ENCODE measurements at regions not wholly inside any gene's neighbourhood (a gene's known extent, or its start where the extent isn't known, plus 50 kb on each side); places are given as distances from the start of the nearest gene placed in this dataset.
"Not testable (repeated sequence)": the region's sequence is repeated elsewhere in the genome, so short reads cannot be mapped to it uniquely, and the experiment has no call there.

GRCh38 chr15:34528055-34528754, 55.2 kb downstream of the GOLGA8B start:
- H3K4me3 ChIP-seq; H3K9me3 ChIP-seq; H3K27me3 ChIP-seq; H3K27ac ChIP-seq; DNase-seq; H3K36me3 ChIP-seq; H3K4me1 ChIP-seq; intact Hi-C loops (cut with DNase I); ATAC-seq: not testable (repeated sequence)
- WGBS (ENCODE audit: insufficient coverage, low coverage, low lambda C conversion rate, missing lambda C conversion rate) = no CpG with 5 or more reads among the region's 20 CpGs

GRCh38 chr15:34527641-34528040, 55.8 kb downstream of the GOLGA8B start:
- ATAC-seq; H3K27ac ChIP-seq; H3K4me1 ChIP-seq; H3K9me3 ChIP-seq; H3K36me3 ChIP-seq; DNase-seq; intact Hi-C loops (cut with DNase I); H3K27me3 ChIP-seq; H3K4me3 ChIP-seq: not testable (repeated sequence)
- no CpG with 5 or more reads among the region's 13 CpGs for WGBS (ENCODE audit: insufficient coverage, low coverage, low lambda C conversion rate, missing lambda C conversion rate)

GRCh38 chr15:34523849-34524248, 59.6 kb downstream of the GOLGA8B start:
- H3K4me3 ChIP-seq; DNase-seq; H3K27ac ChIP-seq; H3K36me3 ChIP-seq; H3K27me3 ChIP-seq; H3K4me1 ChIP-seq; intact Hi-C loops (cut with DNase I); H3K9me3 ChIP-seq: not testable (repeated sequence)
- WGBS (ENCODE audit: insufficient coverage, low coverage, low lambda C conversion rate, missing lambda C conversion rate) = no CpG with 5 or more reads among the region's 12 CpGs
- peak in 2 of 4 donors; percentile 50 to 64 for ATAC-seq

DNA sequence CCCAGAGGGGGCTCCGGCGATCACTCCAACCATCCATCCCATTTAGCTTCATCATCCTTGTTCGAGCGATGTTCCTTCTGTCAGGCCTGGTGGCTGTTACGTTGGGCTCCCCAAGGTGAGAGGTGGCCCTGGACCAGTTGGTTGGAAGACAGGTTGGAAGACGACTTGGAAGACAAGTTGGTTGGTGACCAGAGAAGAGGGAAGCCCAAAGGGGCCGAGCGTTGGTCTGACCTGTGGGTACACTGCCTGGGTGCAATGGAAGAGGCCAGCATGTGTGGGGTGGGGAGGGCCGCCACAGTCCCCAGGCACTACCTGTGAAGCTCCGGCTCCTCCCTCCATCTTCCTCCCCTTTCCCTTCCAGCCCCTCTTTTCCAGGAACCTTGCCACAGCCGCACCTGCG, 60.9 kb downstream of the GOLGA8B start:
- H3K27ac ChIP-seq; intact Hi-C loops (cut with DNase I); H3K27me3 ChIP-seq; H3K4me3 ChIP-seq; H3K9me3 ChIP-seq; H3K4me1 ChIP-seq; DNase-seq; H3K36me3 ChIP-seq: not testable (repeated sequence)
- ATAC-seq = peak in 1 of 4 donors; percentile 17
- no CpG with 5 or more reads among the region's 12 CpGs for WGBS (ENCODE audit: insufficient coverage, low coverage, low lambda C conversion rate, missing lambda C conversion rate)

- H3K36me3 ChIP-seq; DNase-seq; H3K27me3 ChIP-seq; intact Hi-C loops (cut with DNase I); H3K27ac ChIP-seq; H3K4me1 ChIP-seq; H3K9me3 ChIP-seq; H3K4me3 ChIP-seq: not testable (repeated sequence)
- peak in 1 of 4 donors; percentile 10 for ATAC-seq
- WGBS (ENCODE audit: insufficient coverage, low coverage, low lambda C conversion rate, missing lambda C conversion rate) = no CpG with 5 or more reads among the region's 10 CpGs
Observed at GRCh38 chr15:34521802-34522485, 61.5 kb downstream of the GOLGA8B start.

DNA sequence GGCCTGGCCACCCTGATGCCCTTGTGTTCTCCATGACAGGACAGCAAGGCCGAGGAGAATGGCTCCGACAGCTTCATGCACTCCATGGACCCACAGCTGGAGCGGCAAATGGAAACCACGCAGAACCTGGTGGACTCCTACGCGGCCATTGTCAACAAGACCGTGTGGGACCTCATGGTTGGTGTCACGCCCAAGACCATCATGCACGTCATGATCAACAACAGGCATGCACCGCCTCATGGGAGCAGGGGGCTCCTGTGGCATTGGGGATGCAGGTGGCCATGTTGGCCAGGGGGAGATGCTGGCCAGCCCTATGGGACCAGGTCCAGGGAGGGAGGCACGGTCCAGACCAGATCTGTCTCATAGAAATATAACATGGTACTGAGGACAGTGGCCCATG, 62.9 kb downstream of the GOLGA8B start:
- no peak overlapping the region for H3K4me3 ChIP-seq
- no peaks in the 10 kb centered on the region for H3K36me3 ChIP-seq
- no peak for TF ChIP-seq POLR2A (IDR thresholded peaks at IDR 0.05)
- H3K9me3 ChIP-seq = no peaks in the 10 kb centered on the region
- no peak overlapping the region for H3K27ac ChIP-seq
- intact Hi-C loops (cut with DNase I) = no loop called here
- ATAC-seq (no peak), DNase-seq (no peak)
- WGBS (ENCODE audit: insufficient coverage, low coverage, low lambda C conversion rate, missing lambda C conversion rate) = no CpG with 5 or more reads among the region's 11 CpGs
- H3K4me1 ChIP-seq = no peaks in the 10 kb centered on the region
- no peaks in the 10 kb centered on the region for H3K27me3 ChIP-seq

GRCh38 chr15:34520010-34520409, 63.4 kb downstream of the GOLGA8B start:
- H3K27me3 ChIP-seq; H3K36me3 ChIP-seq; H3K4me1 ChIP-seq; H3K27ac ChIP-seq; H3K9me3 ChIP-seq; H3K4me3 ChIP-seq; intact Hi-C loops (cut with DNase I); DNase-seq; ATAC-seq: not testable (repeated sequence)
- WGBS (ENCODE audit: insufficient coverage, low coverage, low lambda C conversion rate, missing lambda C conversion rate) = no CpG with 5 or more reads among the region's 7 CpGs

DNA sequence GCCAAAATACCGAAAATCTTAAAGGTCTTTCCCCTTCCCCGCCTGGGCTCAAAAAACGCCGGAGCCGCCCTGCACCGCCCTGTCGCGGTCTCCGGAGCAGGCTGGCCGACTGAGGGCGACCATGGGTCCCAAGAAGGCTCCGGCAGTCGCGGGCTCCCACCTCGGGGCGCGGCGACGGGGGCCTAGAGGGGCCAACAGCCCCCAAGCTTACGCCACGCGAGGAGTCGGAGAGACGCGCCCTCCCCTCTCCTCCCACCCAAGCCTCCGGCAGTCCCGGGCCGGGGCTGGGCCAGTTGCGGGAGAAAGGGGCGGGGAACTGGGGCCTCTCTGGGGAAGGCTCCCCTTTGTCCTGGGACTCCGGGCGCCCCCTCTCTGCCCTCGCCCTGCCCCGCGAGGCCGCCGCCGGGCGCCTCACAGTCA, 69.2 kb downstream of the GOLGA8B start:
- Histone ChIP-seq H3K27me3 (no peaks in the 10 kb centered on the region), H3K4me3 (peak overlapping the region in 2 of 3 donors; percentile 49 to 60), H3K9me3 (no peaks in the 10 kb centered on the region), H3K27ac (peak overlapping the region in 1 of 3 donors; percentile 18), H3K4me1 (no peaks in the 10 kb centered on the region), H3K36me3 (no peaks in the 10 kb centered on the region)
- intact Hi-C loops (cut with DNase I) = no loop called here
- ATAC-seq (peak in 3 of 4 donors; percentile 68 to 74 (median 72)), DNase-seq (no peak)
- no CpG with 5 or more reads among the region's 39 CpGs for WGBS (ENCODE audit: insufficient coverage, low coverage, low lambda C conversion rate, missing lambda C conversion rate)
- TF ChIP-seq CTCF (IDR thresholded peaks at IDR 0.05) (no peak), POLR2A (IDR thresholded peaks at IDR 0.05) (no peak)
